HepG2 (cell line): ENCODE measurements at regions not wholly inside any gene's neighbourhood (a gene's known extent, or its start where the extent isn't known, plus 50 kb on each side); places are given as distances from the start of the nearest gene placed in this dataset.

Experiments used
- POLR2A ChIP-seq, 2 experiments: IDR thresholded peaks; 2 replicates each; pipeline ENCODE4 v1.6.1; 2011; ENCODE audit warnings: low read depth in 2 of 2, low read length in 2 of 2, mild to moderate bottlenecking in 1 of 2, moderate library complexity in 1 of 2; ENCODE audit not compliant: insufficient read depth in 1 of 2
- SP1 ChIP-seq, 2 experiments: fragments of 450-650 bp in 1 of 2; sonication (generic) in 1 of 2; formaldehyde crosslinking in 1 of 2; IDR thresholded peaks; 2 replicates each; pipeline versions ENCODE4 v1.4.0 to v1.6.1; 2016 to 2020; ENCODE audit warnings: missing genetic modification reagents in 1 of 2
- SP2 ChIP-seq: sonication (generic); formaldehyde crosslinking; IDR thresholded peaks from 2 replicates; pipeline ENCODE4 v1.5.1; 2020; ENCODE audit warnings: mild to moderate bottlenecking, missing genetic modification reagents
- TCF12 ChIP-seq, 2 experiments: fragments of 450-650 bp in 1 of 2; sonication (generic) in 1 of 2; formaldehyde crosslinking in 1 of 2; IDR thresholded peaks; 2 replicates each; pipeline versions ENCODE4 v1.6.1 to v1.8.0; 2017 to 2022; ENCODE audit warnings: antibody characterized with exemption in 1 of 2, mild to moderate bottlenecking in 1 of 2, missing genetic modification reagents in 1 of 2, moderate library complexity in 1 of 2
- TERF1 ChIP-seq: sonication (generic); formaldehyde crosslinking; IDR thresholded peaks from 2 replicates; pipeline ENCODE4 v1.8.0; 2022; ENCODE audit warnings: mild to moderate bottlenecking, missing genetic modification reagents, moderate library complexity
- ZNF672 ChIP-seq: sonication (generic); formaldehyde crosslinking; IDR thresholded peaks from 2 replicates; pipeline ENCODE4 v1.8.1; 2022; ENCODE audit warnings: missing genetic modification reagents
- ZNF878 ChIP-seq: sonication (generic); formaldehyde crosslinking; IDR thresholded peaks from 2 replicates; pipeline ENCODE4 v1.8.1; 2023; ENCODE audit warnings: mild to moderate bottlenecking, missing genetic modification reagents, moderate library complexity
- TF ChIP-seq, protein P1 (sequence below): sonication (generic); formaldehyde crosslinking; IDR thresholded peaks from 2 replicates; pipeline ENCODE4 v1.5.0; 2020; ENCODE audit warnings: mild to moderate bottlenecking, missing genetic modification reagents, moderate library complexity

DNA sequence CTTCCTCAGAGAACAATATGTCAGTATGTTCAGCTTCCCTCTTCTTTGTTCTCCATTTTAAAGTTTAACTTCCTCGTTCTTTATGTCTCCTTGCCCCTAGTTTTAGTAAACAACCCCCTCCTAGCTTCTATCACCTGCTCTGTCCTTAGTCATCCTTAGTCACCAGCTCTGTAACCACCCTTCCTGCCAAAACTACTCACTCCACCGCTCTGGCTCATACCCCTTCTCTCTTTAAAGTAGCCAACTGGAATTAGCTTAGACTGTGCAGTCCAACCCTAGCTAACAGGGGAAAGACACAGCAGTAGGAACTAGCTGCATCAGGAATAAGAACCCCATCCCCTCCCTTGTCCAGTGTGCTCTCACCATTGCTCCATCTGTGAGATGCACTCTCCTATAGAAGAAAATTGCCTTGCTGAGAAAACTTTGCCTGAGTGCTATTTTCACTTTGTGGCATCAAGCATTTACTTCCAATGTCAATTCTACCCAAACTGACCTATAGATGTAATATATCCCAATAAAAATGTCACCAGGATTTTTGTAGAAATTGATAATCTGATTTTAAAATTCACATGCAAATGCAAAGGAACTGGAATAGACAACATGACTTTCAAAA lies 603.2 kb downstream of the C12orf50 start:
- TF ChIP-seq POLR2A (IDR thresholded peaks at IDR 0.05; ENCODE audit: insufficient read depth in 1 of 2, low read depth in 2 of 2, low read length in 2 of 2) (no peak), SP1 (IDR thresholded peaks at IDR 0.05) (no peak), SP1 (CRISPR knock-in tag; IDR thresholded peaks at IDR 0.05) (no peak), ZNF878 (no peak), SP2 (CRISPR knock-in tag) (no peak), TCF12 (IDR thresholded peaks at IDR 0.05) (no peak), TCF12 (CRISPR knock-in tag; IDR thresholded peaks at IDR 0.05) (no peak), TERF1 (CRISPR knock-in tag) (no peak), ZNF672 (CRISPR knock-in tag) (no peak)
- TF ChIP-seq, protein P1, sequence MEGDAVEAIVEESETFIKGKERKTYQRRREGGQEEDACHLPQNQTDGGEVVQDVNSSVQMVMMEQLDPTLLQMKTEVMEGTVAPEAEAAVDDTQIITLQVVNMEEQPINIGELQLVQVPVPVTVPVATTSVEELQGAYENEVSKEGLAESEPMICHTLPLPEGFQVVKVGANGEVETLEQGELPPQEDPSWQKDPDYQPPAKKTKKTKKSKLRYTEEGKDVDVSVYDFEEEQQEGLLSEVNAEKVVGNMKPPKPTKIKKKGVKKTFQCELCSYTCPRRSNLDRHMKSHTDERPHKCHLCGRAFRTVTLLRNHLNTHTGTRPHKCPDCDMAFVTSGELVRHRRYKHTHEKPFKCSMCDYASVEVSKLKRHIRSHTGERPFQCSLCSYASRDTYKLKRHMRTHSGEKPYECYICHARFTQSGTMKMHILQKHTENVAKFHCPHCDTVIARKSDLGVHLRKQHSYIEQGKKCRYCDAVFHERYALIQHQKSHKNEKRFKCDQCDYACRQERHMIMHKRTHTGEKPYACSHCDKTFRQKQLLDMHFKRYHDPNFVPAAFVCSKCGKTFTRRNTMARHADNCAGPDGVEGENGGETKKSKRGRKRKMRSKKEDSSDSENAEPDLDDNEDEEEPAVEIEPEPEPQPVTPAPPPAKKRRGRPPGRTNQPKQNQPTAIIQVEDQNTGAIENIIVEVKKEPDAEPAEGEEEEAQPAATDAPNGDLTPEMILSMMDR = no peak
